CD4-positive, alpha-beta T cell treated with Interleukin-17A for 4 hours (primary cell): ENCODE measurements at regions not wholly inside any gene's neighbourhood (a gene's known extent, or its start where the extent isn't known, plus 50 kb on each side); places are given as distances from the start of the nearest gene placed in this dataset.
"Not testable (repeated sequence)": the region's sequence is repeated elsewhere in the genome, so short reads cannot be mapped to it uniquely, and the experiment has no call there.

Source experiments
- DNase-seq: peaks from one replicate; pipeline ENCODE4 v3.0.0-alpha.2; 2020; ENCODE audit warnings: mixed read lengths

- DNase-seq: no peak
These were observed 1700.9 kb upstream of the NUDT12 start for GRCh38 chr5:105263515-105263914.

DNA sequence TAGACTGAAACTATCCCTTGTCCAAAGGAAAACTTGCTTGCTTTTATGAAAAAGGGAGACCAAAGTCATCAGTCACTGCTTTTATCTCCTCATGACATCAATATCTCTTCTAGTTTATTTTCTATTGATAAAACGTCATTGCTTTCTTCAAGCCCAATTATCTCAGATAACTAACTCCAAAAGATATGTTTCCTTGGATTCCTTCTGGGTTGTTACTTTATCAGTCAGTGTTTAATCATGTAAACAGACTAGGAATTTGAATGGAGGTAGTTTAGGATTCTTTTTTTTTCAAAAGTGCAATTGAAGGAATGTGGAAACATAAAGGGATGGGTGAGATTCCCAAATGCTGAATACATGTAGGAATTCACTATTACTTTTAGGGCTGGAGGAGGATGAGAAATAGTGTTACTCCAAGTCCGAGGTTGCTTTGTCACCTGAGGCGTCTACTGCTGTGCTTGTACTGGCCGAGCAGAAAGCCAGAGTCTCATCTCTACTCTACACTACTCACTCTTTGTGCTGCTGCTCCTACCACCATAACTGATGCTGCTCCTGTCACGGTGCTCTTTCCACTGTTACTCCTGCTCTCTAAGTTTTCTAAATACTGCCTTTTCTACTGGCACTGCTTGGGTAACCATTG is 1697.1 kb upstream of the NUDT12 start:
- DNase-seq: no peak

- DNase-seq: no peak
These were observed 1676.0 kb upstream of the NUDT12 start for GRCh38 chr5:105238561-105238960.

DNA sequence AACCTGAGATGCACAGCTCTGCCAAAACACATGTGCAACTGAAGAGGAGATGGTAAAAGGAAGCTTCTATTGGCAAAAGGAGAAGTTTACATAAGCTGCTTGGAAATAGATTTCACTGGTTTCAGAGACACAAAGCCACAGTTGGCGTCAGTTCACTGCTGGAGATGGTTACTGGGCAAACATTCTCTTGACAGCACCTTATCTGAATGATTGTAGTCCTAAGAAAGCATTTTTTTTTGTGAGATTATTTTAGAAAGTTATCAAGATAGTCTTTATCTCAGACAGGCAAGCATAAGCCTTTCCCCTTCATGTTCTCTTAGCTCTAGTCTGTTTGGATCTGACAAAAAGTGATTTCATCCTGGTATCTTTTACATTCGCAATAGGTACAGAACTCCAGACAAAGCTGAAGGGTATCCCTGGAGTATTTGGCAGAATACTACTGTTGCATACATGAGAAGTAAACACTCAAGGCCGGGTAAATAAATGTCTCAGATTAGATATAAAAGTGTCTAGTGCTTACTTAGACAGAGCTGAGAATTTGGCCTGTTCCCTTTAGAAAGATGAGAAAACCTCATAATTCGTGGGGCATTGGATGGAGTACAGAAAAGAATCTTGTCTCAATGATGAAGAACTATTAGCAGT is 1668.0 kb upstream of the NUDT12 start:
- no peak for DNase-seq

DNA sequence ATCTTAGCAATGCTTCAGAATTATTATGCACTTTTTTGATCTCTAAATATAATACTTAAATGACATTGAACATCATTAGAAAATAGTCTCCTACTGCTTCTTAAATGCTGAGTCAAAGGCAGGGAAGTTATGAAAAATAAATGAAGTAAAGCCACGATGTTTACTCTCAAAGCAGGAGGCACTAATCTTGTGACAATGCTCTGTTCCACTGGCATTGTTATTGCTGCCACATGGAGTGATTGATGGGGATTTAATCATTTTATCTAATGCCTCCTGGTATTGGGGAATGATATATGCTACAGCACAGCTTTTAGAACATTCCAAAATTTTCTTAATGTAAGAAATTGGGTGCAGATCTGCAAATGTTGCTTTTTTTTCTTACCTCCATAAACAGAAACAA is 1655.4 kb upstream of the NUDT12 start:
- no peak for DNase-seq

DNA sequence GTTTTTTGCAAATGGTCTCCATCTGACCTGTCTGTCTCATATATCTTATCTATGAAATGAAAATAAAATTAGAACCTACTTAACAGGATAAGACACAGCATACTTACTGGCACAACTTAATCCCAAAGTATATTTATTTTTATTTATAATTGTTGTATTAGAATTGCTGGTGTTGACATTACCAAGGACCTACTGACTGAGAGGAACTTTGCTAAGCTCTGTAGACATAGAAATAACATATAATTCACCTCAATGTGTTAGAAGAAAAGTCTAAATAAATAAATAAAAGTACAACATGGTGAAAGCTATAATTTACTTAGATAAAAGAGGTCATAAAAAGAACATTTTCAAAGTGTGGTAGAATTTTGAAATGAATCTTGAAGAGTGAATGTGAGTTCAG is 1650.5 kb upstream of the NUDT12 start:
- no peak for DNase-seq

- DNase-seq: no peak
These were observed 1644.5 kb upstream of the NUDT12 start for GRCh38 chr5:105207066-105207465.

DNA sequence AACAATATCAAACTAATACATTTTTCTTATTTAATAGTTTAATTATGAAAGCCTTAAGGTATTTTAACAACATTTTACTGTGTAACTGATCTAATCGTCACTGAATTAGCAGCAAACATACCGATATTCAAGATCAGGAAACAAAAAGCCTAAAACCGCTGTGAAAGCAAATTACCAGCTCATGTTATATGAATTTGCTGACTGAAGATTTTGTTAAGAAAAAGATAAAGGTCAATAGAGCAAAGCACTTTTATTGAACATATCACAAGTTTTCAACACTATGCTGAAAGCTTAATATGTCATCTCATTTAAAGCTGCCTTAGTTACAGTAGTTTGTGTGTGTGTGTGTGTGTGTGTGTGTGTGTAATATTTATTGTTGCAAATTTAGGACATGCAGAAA is 1634.9 kb upstream of the NUDT12 start:
- no peak for DNase-seq

- DNase-seq: no peak
These were observed 1633.2 kb upstream of the NUDT12 start for GRCh38 chr5:105195765-105196164.

GRCh38 chr5:105172918-105173317 is 1610.3 kb upstream of the NUDT12 start:
- DNase-seq: no peak

GRCh38 chr5:105168806-105169205 is 1606.2 kb upstream of the NUDT12 start:
- DNase-seq: no peak

GRCh38 chr5:105167092-105167491 is 1604.5 kb upstream of the NUDT12 start:
- no peak for DNase-seq

DNA sequence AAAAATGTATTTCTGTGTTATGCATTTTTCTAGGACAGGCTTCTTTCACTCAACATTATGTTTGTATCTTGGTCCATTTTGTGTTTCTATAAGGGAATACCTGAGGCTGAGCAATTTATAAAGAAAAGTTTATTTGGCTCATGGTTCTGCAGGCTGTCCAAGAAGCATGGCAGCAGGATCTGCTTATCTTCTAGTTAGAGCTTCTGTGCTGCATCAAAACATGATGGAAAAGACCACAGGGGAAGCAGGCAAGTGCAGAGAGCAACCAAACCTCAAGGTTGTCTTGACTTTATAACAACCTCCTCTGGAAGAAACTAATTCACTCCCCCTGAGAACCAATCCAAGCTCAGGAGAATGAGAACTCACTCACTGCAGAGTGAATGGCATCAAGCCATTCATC is 1601.0 kb upstream of the NUDT12 start:
- DNase-seq: no peak

DNA sequence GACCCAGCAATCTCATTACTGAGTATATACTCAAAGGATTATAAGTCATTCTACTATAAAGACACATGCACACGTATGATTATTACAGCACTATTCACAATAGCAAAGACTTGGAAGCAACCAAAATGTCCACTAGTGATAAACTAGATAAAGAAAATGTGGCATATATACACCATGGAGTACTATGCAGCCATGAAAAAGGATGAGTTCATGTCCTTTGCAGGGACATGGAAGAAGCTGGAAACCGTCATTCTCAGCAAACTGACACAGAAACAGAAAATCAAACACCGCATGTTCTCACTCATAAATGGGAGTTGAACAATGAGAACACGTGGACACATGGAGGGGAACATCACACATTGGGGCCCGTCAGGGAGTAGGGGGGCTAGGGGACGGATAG is 1600.0 kb upstream of the NUDT12 start:
- DNase-seq: not testable (repeated sequence)

- no peak for DNase-seq
These were observed 1595.9 kb upstream of the NUDT12 start for GRCh38 chr5:105158526-105158925.

DNA sequence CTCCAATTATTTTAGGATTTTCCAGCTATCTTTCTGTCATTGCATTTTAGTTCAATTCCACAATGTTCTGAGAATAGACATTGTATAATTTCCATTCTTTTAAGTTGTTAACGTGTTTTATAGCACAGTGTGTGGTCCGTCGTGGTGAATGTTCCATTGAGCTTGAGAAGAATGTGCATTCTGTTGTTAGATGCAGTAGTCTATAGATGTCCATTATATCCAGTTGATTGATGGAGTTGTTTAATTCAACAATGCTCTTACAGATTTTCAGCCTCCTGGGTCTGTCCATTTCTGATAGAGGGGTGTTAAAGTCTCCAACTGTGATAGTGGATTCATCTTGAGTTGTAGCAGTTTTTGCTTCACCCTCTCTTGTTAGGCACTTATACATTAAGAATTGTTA is 1587.7 kb upstream of the NUDT12 start:
- DNase-seq: no peak

DNA sequence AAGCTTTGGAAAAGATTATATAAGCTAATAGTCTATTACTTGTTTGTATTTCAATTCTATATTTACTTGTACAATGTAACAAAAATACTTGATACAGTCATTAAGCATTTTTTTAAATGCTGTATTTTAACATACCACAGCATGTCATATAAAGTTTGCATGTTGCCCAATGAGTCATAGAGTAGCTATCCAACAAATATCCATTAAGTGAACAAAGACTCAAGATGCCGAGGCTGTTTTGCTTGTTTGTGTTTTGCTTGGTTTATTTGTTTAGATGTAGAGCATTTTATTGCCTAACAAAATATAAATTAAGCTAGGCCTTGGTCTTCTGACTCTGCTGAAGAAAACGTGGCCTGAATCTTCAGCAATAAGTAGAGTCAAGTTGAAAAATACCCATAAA is 1584.3 kb upstream of the NUDT12 start:
- no peak for DNase-seq

DNA sequence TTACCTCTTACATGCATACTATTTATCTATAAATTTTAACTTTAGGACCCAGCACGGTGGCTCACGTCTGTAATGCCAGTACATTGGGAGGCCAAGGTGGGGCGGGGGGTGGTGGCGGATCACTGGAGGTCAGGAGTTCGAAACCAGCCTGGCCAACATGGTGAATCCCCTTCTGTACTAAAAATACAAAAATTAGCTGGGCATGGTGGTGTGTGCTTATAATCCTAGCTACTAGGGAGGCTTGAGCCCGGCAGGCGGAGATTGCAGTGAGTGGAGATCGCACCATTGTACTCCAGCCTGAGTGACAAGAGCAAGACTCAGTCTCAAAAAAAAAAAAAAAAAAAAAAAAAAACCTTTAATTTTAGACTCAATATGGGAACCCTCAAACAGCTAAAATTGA is 1582.6 kb upstream of the NUDT12 start:
- no peak for DNase-seq

DNA sequence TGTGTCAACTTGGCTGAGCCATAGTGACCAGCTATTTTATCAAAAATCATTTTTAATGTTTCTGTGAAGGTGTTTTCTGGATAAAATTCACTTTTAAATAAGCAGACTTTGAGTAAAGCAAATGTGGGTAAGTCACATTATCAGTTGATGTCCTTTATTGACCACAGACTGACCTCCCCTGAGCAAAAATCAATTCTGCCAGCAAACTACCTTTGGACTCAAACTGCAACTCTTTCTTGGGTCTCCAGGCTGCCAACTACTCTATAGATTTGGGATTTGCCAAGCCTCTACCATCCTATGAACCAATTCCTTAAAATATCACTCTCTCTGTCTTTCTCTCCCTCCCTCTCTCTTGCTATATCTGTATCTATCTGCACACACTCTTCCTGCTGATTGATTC is 1571.7 kb upstream of the NUDT12 start:
- DNase-seq: no peak

GRCh38 chr5:105133087-105133486 is 1570.5 kb upstream of the NUDT12 start:
- DNase-seq: no peak

- DNase-seq: no peak
These were observed 1570.0 kb upstream of the NUDT12 start for GRCh38 chr5:105132581-105132980.

- DNase-seq: no peak
These were observed 1568.5 kb upstream of the NUDT12 start for GRCh38 chr5:105131045-105131444.

- DNase-seq: no peak
These were observed 1539.0 kb upstream of the NUDT12 start for GRCh38 chr5:105101577-105101976.

GRCh38 chr5:105088961-105089360 is 1526.4 kb upstream of the NUDT12 start:
- no peak for DNase-seq

- no peak for DNase-seq
These were observed 1525.5 kb upstream of the NUDT12 start for GRCh38 chr5:105088102-105088501.
